Vagina (tissue), 2 donors: ENCODE measurements at regions not wholly inside any gene's neighbourhood (a gene's known extent, or its start where the extent isn't known, plus 50 kb on each side); places are given as distances from the start of the nearest gene placed in this dataset.

Source experiments
- DNase-seq, 2 donors: peaks; one replicate each; pipeline ENCODE4 v3.0.0-alpha.2; 2017; ENCODE audit errors: extremely low spot score in 2 of 2
- H3K27ac ChIP-seq: fragments of 200-600 bp; sonication (generic); one replicate; pipeline ENCODE4 v1.5.1; 2019
- H3K27me3 ChIP-seq: fragments of 200-600 bp; sonication (generic); one replicate; pipeline ENCODE4 v1.5.1; 2019
- H3K36me3 ChIP-seq, 2 donors: fragments of 200-600 bp; sonication (generic); one replicate each; pipeline ENCODE4 v1.5.1; 2017 to 2019
- H3K4me1 ChIP-seq: fragments of 200-600 bp; sonication (generic); one replicate; pipeline ENCODE4 v1.5.1; 2019
- H3K4me3 ChIP-seq, 2 donors: fragments of 200-600 bp; sonication (generic); 1 replicate in 1 of 2; 2 replicates in 1 of 2; pipeline ENCODE4 v1.5.1; 2016 to 2019
- H3K9me3 ChIP-seq: fragments of 200-600 bp; sonication (generic); one replicate; pipeline ENCODE4 v1.5.1; 2019
- POLR2A ChIP-seq, 2 donors: fragments of 450-650 bp; IDR thresholded peaks; one replicate each; pipeline ENCODE4 v1.6.1; 2017; ENCODE audit warnings: antibody characterized with exemption in 2 of 2, mild to moderate bottlenecking in 2 of 2, moderate library complexity in 2 of 2
- POLR2AphosphoS5 ChIP-seq, 2 donors: sonication (generic); formaldehyde crosslinking; IDR thresholded peaks; one replicate each; pipeline ENCODE4 v1.9.0; 2017; ENCODE audit warnings: antibody characterized with exemption in 2 of 2, mild to moderate bottlenecking in 2 of 2, low read depth in 1 of 2; ENCODE audit not compliant: insufficient read depth in 1 of 2
- intact Hi-C: fragments of 100-400 bp; cut with DNase I; formaldehyde crosslinking; loops from one replicate; pipeline ENCODE4 v1.15.1; 2023
- TF ChIP-seq, protein P1 (sequence below), 3 experiments: fragments of 450-650 bp in 2 of 3; fragments of 200-600 bp in 1 of 3; sonication (generic) in 1 of 3; IDR thresholded peaks; one replicate each; pipeline ENCODE4 v1.5.1; 2017 to 2019; ENCODE audit warnings: antibody characterized with exemption in 3 of 3, mild to moderate bottlenecking in 2 of 3, moderate library complexity in 2 of 3

DNA sequence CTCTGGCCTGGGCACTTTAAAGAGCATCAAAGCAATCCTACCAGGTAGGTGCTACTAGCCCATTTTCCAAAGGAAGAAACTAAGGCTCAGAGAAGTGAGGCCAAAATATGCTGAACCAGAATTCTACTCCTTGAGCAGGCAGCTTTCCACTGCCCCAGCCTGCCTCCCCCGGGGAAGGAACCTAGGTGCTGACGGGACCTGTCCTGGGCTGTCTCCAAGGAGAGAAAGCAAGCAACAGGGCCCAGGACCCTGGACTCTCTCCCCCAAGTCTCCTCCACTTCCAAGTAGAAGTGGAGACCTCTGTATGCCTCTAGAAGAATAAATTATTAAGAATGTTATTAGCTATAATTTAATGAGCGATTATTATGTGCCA lies 159.5 kb downstream of the MRPL14 start:
- Histone ChIP-seq H3K4me1 (peaks cover 17% of the 10 kb centered on the region), H3K9me3 (no peaks in the 10 kb centered on the region), H3K4me3 (no peak overlapping the region), H3K36me3 (no peaks in the 10 kb centered on the region), H3K27me3 (no peaks in the 10 kb centered on the region), H3K27ac (no peak overlapping the region)
- intact Hi-C loops = no loop called here
- DNase-seq = peak; percentile 9 to 29
- TF ChIP-seq, protein P1, sequence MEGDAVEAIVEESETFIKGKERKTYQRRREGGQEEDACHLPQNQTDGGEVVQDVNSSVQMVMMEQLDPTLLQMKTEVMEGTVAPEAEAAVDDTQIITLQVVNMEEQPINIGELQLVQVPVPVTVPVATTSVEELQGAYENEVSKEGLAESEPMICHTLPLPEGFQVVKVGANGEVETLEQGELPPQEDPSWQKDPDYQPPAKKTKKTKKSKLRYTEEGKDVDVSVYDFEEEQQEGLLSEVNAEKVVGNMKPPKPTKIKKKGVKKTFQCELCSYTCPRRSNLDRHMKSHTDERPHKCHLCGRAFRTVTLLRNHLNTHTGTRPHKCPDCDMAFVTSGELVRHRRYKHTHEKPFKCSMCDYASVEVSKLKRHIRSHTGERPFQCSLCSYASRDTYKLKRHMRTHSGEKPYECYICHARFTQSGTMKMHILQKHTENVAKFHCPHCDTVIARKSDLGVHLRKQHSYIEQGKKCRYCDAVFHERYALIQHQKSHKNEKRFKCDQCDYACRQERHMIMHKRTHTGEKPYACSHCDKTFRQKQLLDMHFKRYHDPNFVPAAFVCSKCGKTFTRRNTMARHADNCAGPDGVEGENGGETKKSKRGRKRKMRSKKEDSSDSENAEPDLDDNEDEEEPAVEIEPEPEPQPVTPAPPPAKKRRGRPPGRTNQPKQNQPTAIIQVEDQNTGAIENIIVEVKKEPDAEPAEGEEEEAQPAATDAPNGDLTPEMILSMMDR (IDR thresholded peaks at IDR 0.05) = no peak
- no peak for TF ChIP-seq POLR2AphosphoS5 (IDR thresholded peaks at IDR 0.05; ENCODE audit: insufficient read depth in 1 of 2, low read depth in 1 of 2)
- no peak for TF ChIP-seq POLR2A (IDR thresholded peaks at IDR 0.05)

DNA sequence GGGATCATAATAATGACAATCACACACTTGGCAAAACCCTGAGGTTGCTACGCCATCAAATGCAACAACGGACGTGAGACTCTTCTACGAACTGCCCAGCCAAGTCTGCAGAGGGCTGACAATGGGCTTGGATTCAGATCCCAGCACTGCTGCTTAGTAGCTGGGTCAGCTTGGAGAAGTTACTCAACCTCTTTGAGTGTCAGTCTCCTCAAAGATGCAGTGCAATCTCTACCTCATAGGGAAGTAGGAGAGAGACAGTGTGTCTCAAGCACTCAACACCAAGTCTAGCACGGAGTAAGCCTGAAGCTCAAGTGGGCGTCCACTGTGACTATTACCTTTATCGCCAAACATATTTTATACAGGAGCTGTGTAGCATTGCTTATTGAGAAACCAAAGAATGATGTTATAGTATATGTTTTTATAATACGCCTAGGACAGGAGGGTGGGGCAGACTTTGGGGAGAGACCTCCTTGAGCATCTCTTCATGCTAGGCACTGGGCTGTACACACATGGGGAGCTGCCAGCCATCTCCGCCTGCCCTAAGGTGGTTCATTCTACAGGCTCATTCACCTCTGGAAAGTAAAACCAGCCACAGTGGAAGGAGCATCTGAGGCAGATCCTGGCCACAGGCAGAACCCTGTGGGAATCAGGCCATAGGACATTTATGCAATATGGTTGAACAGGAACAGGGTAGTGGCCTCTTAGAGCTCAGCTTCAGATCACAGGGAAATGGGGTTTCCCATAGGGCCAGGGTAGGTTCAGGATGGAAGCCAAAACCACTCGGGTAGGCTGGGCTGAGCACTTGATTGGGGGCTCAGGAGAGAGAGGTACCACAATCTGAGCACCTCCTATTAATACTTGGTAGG lies 160.2 kb downstream of the MRPL14 start:
- no peaks in the 10 kb centered on the region for H3K36me3 ChIP-seq
- peak; percentile 67 to 82 for DNase-seq
- H3K4me3 ChIP-seq = no peak overlapping the region
- intact Hi-C loops = no loop called here
- H3K9me3 ChIP-seq = no peaks in the 10 kb centered on the region
- peaks cover 11% of the 10 kb centered on the region for H3K4me1 ChIP-seq
- H3K27me3 ChIP-seq = no peaks in the 10 kb centered on the region
- TF ChIP-seq POLR2A (IDR thresholded peaks at IDR 0.05) (no peak), POLR2AphosphoS5 (IDR thresholded peaks at IDR 0.05; ENCODE audit: insufficient read depth in 1 of 2, low read depth in 1 of 2) (no peak)
- TF ChIP-seq, protein P1 (IDR thresholded peaks at IDR 0.05) = no peak
- no peak overlapping the region for H3K27ac ChIP-seq

DNA sequence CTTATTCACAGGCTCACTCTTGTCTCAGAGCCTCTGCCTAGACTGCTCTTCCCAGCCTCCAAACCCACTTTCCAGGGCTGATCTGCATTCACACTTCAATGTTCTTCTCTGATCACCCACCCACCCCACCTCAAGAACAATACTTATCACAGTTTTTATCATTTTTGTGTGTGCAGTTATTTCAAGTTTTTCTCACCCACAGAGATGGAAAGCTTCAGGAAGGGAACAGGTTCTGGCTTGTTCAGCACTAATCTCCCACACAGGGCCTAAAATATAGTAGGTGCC lies 160.9 kb downstream of the MRPL14 start:
- intact Hi-C loops = no loop called here

DNA sequence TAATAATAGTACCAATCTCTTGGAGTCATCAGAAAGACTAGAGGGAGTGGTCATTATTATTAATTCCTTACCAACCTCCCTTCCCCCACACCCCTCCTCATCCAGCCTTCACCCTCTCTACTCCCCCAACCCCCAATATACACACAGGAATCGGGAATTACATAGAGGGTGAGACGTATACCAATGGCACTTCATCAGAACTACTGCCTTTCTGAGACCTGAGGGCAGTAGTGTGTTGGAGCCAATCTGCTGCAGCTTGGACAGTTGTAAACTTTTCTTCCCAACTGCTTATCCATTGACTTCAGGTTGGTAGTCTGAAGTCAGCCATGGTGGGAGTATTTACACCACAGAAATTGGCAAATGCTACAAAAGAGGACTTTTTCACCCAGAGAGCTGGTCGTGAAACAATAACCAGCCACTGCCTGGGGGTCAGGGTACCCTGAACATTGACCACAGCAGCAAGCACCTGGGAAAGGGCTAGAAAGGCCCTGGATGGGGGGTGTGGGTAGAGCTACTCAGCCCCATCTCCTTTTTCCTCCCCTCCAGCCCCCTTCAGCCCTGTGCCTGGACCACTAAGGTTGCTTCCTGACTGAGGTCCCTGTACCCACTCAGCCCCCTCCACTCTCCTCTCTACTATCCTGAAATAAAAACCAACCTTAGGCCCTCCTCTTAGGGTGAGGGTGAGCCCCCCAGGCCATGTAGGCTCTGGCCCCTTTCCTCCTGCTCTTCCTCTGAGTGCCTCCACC lies 161.5 kb downstream of the MRPL14 start:
- Histone ChIP-seq H3K36me3 (no peaks in the 10 kb centered on the region), H3K4me3 (no peak overlapping the region), H3K27me3 (no peaks in the 10 kb centered on the region), H3K9me3 (no peaks in the 10 kb centered on the region), H3K27ac (no peak overlapping the region), H3K4me1 (no peaks in the 10 kb centered on the region)
- TF ChIP-seq POLR2A (IDR thresholded peaks at IDR 0.05) (no peak), POLR2AphosphoS5 (IDR thresholded peaks at IDR 0.05; ENCODE audit: insufficient read depth in 1 of 2, low read depth in 1 of 2) (no peak)
- TF ChIP-seq, protein P1 (IDR thresholded peaks at IDR 0.05) = no peak
- peak in 1 of 2 donors; percentile 37 for DNase-seq
- intact Hi-C loops = no loop called here

More for the DNA sequence above, 160.9 kb downstream of the MRPL14 start:
- H3K4me1 ChIP-seq = peaks cover 3% of the 10 kb centered on the region
- TF ChIP-seq POLR2A (IDR thresholded peaks at IDR 0.05) (no peak), POLR2AphosphoS5 (IDR thresholded peaks at IDR 0.05; ENCODE audit: insufficient read depth in 1 of 2, low read depth in 1 of 2) (no peak)
- TF ChIP-seq, protein P1 (IDR thresholded peaks at IDR 0.05) = no peak
- H3K4me3 ChIP-seq = no peak overlapping the region
- H3K9me3 ChIP-seq = no peaks in the 10 kb centered on the region
- H3K27me3 ChIP-seq = no peaks in the 10 kb centered on the region
- no peaks in the 10 kb centered on the region for H3K36me3 ChIP-seq
- no peak overlapping the region for H3K27ac ChIP-seq
- DNase-seq = peak in 1 of 2 donors; percentile 25
